Stimulated activated CD8-positive, alpha-beta memory T cell treated with anti-CD3 and anti-CD28 coated beads, Interleukin-2, amount 100 ng/mL, for 1 hour (primary cell): ENCODE measurements at regions not wholly inside any gene's neighbourhood (a gene's known extent, or its start where the extent isn't known, plus 50 kb on each side); places are given as distances from the start of the nearest gene placed in this dataset.

ENCODE experiments used
- DNase-seq, 2 donors: peaks; one replicate each; pipeline ENCODE4 v3.0.0-alpha.2; 2020; ENCODE audit warnings: low read depth in 2 of 2

DNA sequence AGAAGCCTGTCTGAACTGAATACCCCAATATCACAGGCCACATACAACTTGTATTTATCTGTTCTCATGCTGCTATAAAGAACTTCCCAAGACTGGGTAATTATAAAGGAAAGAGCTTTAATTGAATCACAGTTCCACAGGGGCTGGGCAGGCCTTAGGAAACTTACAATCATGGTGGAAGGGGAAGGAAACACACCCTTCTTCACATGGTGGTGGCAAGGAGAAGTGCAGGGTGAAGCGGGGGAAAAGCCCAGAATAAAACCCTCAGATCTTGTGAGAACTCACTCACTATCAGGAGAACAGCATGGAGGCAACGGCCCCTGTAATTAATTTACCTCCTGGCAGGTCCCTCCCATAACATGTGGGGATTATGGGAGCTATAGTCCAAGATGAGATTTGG lies 50.3 kb upstream of the FNDC1 start:
- no peak for DNase-seq

DNA sequence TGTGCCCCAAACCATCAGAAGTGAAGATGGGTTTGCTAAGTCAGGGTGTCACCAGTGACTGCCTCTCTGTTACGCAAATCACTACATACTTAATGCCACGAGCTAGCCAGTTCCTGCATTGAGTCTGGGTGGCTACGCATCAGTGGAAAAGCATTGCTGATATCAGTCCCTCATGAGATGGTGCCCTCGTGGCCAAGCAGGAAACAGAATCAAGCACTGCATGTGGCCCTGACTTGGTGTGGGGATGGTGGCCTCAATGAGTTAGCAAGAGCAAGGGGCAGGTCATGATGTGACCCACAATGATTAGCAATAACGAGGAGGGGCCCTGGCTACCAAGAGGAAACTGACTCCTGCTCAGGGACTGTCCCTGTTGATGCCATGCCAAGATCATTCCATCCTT lies 51.6 kb upstream of the FNDC1 start:
- no peak for DNase-seq

DNA sequence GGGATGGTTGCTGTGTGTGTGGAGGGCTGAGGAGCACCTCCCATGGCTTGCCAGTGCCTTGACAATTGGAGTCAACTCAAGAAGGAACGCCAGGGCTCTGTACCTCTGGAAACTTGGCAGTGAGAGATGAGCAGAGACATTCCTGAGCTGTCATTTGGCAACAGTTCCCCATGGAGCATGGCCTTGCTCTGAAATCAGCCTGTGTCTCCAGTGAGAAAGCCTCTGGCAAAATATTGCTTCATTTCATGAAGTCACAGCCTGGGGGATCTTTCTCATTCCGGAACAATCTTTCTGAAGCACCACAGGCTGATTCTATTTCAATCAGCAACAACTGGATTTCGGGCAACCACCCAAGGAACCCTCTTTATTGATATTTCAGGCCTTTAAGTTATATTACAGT lies 52.2 kb upstream of the FNDC1 start:
- no peak for DNase-seq

DNA sequence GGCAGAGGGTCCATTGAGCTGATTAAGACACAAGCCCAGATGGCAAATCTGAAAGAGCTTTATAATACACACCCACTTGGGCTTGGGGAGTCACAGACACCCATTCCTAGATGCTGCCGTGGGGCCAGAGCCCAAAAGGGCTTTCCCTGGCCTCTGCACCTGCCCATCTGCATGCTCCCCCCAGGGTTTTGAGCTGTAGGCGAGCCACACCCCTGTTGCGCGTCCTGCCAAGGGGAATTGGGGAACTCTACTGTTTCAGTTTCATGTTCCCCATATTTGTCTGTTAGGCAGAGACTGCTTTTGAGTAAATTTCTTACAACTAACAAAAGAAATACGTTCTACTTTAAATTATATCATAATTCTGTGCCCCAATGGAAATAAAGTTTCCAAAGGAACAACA lies 52.9 kb upstream of the FNDC1 start:
- DNase-seq, result no peak

DNA sequence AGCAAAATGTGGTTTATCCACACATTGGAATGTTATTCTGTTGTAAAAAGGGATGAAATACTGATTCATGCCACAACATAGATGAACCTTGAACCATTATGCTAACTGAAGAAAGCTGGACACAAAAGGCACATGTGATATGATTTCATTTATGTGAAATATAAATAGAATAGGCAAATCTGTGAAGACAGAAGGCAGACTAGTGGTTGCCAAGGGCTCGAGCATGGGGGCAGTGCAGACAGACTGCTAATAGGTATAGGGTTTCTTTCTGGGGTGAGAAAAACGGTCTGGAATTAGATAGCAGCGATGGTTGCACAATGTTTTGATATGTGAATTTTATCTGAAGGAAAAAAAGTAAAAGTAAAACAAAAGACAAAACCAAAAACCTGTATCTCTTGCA lies 54.6 kb upstream of the FNDC1 start:
- no peak for DNase-seq

DNA sequence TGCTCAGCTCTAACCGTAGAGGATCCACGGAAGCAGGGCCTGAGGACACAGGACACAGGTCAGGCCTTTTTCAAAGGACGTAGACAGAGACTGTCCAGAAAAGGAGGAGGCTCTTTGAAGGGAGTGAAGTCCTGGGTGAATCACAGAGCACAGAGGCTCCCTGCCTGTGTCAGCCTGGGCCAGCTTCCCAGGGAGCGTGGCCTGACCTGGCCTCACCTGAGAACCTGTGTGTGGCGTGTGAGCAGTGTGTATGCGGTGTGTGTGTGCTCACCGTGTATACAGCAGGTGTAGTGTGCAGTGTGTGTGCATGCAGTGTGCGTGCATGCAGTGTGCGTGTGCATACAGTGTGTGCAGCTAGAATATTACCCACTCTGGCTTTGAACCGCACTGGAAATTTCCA lies 56.0 kb upstream of the FNDC1 start:
- no peak for DNase-seq

DNA sequence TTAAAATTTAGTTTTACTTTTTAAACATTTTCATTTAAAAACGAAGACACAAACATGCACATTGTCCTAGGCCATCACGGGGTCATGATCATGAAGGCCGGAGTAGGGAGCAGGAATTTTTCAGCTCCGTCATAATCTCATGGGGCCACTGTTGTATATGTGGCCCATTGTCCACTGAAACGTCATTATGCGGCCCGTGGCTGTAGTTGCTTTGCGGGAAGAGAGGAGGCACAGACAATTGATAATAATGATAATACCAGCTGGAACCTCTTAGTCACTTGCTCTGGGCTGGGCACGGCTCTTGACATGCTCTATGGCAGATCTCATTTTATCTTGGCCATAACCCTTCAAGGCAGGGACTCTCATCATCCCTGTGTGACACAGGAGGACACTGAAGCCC lies 56.5 kb upstream of the FNDC1 start:
- DNase-seq, result no peak

DNA sequence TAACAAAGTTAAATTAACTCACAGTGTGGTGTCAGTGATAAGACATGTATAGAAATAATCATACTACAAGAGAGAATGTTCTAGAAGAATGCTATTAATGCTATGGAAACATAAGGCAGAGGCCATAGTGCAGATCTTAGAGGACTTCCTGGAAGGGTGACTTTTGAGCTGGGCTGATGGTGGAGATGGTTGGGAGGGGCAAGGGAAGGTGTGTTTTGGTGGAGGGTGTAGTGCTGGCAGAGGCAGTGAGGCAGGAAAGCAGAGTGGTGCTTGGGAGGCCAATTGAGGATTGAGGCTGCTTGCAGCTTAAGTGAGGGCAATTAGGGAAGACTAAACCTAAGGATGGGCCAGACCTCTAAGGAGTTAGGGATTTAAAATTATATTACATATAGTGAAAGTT lies 58.5 kb upstream of the FNDC1 start:
- DNase-seq, result no peak

DNA sequence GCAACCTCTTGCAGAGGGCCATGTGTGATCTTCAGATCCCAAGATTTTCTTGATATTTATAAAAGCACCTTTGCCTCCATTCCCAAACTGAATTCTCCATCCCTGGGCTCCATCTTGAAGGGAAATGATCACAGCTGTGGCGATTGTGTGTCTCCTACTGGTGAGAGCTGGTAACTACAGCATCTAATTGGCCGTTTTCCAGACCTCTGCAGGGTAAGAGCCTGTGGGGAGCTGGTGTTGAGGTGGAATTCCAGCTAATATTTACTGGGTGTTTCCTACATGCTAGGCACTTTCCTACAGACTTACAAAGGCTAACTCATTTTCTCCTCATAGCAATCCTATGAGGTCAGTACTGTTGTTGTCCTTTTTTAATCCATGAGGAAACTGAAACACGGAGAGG lies 59.2 kb upstream of the FNDC1 start:
- no peak for DNase-seq

DNA sequence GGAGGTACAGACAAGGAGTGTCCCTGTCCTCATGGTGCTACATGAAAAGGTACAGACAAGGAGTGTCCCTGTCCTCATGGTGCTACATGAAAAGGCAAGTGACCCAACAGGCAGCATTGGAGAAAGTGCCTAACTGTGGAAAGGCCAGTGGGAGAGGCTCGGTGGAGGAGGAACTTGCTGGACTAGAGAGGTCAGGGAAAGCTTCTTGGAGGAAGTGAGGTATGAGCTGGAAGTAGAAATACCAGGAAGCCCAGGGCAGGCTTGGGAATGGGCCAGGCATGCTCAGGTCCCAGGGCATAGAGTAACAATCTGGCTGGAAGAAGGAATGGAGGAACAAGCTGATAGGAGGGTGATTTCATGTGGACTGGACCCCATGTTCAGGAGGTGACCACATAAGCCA lies 59.8 kb upstream of the FNDC1 start:
- no peak for DNase-seq

DNA sequence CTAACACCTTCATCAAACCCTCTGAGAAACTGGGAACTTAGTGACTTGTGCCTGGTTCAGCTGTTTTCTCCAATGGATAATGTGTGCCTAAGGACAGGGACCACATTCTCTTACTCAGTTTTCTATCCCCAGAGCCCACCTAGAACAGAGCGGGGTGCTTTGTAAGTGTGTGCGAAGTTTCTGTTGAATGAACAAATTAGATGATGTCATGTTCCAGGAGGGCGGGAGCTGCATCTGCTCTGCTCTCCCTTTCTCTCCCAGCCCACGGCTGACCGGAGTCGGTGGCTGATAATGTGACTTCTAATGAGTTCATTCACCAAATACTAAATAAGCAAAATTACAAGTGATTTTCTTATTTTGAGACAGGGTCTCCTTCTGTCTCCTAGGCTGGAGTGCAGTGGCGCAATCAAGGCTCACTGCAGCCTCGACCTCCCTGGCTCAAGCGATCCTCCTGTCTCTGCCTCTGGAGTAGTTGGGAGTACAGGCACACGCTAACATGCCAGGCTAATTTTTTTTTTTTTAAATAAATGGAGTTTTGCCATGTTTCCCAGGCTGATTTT lies 60.7 kb upstream of the FNDC1 start:
- no peak for DNase-seq

DNA sequence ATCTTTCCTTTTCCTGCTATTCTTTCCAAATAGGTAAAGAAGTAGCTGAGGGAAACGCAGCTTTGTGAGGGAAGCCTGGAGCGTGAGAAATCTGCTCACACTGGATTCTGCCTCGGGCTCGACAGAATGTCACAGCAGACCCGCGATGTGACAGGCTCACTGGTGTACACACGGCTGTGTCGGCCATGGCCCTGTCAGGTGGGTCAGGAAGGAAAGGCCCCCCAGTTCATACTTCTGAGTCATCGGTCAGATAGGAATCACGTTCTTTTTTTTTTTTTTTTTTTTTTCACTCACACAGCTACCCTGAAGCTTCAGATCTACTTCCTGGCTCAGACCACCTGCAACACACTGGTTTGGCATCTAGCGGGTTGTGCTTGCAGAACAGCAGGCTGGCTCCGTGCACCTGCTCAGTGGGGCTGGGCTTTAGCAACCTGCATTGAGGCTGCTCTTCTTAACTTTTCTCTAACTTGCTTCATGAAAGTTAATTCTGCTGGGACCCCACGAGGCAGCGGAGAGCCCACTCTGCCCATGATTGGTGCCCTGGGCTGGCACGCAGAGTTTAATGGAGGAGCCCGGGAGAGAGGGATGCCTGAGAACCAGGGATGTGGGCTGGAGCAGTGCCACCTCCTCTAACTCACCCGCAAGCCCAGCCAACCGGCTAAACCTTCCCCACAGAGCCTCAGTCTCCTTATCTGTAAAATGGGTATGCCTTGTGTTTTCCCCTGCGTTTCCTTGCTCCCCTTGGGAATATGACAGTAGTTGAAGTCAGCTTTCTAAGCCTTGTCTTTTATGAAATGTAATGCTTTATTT lies 61.5 kb upstream of the FNDC1 start:
- DNase-seq, result peak; percentile 26 to 51

DNA sequence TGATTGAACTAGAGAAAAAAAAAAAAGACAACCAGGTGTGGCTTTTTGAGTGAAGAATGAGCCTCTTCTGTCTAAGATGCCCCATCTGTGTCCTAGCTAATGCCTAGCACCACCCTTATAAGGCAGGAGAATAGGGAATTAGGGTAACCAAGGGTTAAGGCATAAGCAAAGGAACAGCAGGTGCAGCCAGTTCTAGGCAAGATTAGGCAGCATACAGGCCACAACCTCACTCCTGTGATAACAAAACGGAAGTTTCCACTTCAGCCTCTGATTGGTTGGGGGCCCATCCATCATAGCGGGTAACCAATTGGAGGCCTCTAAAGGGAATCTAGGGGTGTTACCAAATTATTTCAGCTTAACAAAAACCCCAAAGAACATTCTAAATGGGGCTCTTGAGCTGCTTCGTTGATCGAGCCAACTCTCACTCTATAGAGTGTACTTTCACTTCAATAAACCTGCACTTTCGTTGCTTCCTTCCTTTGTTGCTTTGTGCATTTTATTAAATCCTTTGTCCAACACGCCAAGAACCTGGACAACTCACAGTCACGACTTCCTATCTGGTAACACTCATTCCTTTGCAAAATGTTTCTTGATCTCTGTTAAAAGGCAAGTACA lies 61.9 kb upstream of the TAGAP start:
- DNase-seq, result peak; percentile 80 to 84

DNA sequence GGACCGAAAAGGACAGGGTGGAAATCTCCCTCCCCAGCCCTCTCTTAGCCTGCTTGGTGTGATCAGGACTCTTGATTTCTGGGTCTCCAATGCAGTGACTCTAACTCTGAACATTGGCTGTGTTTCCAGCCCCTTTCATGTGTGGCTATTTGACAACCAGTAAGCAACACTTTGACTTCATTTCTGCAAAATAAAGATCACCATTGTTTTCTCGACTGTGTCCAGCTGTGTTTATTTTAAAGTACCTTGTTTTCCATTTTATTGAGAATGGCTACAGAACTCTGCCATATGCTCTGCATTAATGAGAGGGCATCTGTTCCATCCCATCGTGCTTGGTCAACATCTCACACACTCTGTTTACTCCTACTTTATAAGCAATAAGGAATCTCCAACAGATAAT lies 60.9 kb upstream of the TAGAP start:
- DNase-seq, result no peak

DNA sequence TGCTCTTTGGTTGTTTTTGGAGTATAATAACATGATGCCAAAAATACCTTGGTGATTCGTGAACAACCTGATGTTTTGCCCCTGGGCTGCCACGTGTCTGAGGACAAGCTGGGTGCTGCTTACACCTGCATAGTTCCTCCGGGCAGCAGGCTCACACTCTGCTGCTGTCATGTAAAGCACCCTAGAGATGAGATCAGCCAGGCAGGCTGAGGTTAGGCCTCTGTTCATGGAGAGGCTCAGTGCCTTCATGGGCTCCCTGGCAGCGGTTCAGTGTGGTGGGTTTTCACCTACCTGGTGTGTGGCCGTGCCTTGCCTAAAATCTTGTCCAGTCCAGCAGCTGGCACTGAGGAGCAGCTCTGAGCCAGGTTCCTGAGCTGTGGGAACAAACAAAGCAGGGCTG lies 60.1 kb upstream of the TAGAP start:
- DNase-seq, result no peak

DNA sequence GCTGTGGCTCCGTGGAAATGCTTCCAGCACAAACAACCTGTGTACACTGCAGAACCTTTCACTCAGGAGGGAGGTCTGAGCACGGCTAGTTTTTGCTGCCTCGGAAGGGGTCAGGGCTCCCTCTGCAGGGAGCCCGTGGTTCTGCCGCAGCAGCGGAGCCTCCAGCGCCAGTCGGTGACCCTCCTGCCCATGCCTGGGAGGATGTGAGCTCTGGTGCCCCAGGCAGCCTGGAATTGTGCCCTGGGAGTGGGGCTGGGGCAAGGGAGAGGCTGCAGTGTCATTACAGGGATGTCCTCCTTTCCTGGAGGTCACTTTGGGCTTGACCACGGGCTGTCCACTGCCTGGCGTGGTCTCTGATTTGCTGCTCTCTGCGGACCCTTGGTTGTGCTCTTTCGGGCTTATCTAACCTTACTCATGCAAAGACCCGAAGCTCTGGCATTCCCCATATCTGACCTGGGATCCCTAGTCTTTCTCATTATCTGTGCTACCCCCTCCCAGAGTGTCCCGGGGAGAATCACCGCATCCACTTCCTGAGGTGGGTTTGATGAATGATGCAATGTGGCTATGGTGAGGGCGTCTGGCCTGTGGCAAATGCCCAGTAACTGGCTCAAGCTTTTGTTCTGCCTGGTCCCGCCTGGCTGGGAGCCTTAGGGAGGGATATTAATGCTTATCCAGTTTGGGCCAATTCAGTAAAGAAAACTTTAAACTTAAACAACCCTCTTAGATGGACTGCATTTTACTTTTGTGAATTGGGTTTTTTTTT lies 59.6 kb upstream of the TAGAP start:
- DNase-seq, result peak; percentile 60 to 63

DNA sequence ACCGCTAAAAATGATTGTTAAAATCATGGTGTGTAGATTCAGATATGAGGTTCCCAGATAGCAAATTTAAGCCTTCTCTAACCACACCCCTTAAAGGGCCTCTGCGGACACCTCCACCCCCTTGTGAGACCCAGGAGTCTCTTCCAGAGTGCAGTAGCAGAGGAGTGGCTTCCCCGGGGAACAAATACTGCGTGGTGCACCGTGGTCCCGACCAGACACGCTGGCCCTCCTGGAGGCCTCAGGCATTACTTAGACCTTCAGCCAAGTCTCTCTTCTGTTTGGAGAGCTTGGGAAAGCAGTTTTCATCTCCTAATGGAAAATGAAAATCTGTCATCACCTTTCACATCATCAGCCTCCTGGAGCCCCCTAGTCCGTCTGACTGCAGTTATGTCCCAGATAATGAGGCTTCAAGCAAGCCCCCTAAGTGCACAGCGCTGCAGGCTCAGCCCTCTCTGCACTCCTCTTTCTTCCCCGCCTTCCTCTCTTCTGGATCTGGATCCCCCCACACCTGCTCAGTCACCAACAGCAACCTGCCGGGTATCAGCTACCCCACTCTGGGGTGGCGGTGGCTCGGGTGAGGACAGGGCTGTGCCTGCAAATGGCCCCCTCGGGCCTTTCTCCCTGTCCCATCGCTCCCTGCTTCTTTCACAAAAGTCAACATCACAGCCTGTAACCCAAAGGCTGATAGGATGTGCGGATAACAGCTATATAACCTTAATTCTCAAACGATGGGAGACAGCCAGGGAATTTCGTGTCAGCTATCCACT lies 58.8 kb upstream of the TAGAP start:
- DNase-seq, result no peak

DNA sequence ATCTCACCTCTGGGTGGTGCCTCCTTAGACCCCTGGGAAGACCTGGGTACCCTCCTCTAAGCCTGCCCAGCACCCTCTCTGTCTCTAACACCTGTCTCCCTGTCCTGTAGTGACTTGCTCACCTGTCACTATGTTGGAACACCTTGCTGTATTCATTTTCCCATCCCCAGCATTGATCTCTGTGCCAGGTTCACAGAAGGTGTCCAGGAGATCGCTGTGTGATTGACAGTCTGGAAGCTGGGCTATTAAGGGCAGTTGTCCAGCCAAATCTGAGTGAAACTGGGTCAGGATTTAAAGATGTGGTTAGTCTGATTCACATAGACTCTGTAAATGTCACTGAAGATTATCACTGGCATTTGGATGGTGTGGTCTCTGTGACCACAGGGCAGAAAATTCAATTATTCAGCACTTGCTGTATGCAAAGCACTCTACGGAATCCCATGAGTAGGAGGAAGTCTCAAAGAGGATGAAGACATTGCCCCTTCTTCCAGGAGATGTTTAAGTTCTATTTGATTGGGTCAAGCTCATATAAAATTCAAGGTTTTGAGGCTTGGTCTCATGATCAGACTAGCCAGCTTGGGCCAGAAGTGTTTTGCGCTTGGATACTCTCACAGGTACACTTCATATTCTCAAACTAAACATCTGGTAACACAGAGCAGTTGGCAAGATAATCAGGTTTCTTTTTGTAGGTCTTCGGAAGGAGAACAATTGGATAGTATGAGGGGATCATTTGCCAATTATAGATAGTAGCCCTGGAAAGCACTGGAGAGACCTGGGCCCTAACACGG lies 57.8 kb upstream of the TAGAP start:
- no peak for DNase-seq

DNA sequence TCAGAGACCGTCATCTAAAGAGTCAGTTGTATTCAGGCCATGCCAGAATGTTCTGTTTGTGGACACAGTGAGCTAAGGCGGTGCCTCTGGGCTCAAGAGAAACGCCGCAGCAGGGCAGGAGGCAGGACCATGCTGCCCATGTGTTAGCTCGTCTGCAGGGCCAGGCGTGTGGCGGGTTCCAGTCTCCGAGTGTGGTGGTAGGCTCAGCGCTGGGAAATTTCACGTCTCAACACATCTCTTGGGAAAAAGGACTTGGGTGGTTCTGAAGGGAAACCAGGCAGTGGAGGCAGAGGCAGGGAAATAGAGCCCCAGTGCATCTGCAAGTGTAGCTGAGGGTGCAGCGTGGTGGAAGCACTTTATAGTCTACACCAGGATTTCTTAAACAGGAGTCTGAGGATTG lies 56.9 kb upstream of the TAGAP start:
- DNase-seq, result no peak

DNA sequence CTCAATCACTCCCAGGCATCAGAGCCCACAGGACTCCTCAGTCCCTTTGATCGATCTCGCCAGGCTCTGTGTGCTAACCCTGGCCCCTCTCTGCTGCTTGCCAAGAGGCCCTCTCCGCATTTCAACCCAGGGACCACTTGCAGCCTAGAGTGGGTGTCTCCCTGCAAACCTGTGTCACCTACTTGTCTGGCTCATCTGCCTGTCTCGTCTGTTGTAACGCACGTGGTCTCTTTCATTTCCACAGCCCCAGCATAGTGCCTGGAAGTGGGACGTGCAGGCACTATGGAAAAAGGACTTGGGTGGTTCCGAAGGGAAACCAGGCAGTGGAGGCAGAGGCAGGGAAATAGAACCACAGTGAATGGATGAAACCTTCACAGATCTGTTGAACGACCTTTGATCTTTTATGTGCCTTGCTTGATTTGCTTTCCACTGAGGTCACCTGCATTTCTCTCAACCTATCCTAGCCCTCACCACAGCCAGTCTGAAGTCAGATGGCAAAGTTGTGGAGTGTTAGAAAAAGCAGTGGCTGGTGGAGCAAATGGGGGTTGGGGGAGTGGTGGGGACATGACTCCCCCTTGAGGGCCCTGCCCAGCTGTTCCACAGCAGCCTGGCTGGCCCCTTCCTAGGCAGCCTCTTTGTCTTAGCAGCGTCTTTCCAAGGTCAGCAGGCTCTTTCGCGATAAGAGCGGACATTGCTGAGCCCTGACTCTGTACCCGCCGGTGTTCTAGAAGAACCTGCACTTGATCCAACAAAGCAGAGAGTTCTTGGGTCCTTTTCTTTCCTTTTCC lies 55.8 kb upstream of the TAGAP start:
- no peak for DNase-seq
